ENCODE measurements at regions not wholly inside any gene's neighbourhood (a gene's known extent, or its start where the extent isn't known, plus 50 kb on each side); places are given as distances from the start of the nearest gene placed in this dataset.
"Not testable (repeated sequence)": the region's sequence is repeated elsewhere in the genome, so short reads cannot be mapped to it uniquely, and the experiment has no call there.

- FAIRE-seq (no peak), DNase-seq (ENCODE audit: insufficient read length, low spot score) (no peak)
- TF ChIP-seq POU2F2 (IDR thresholded peaks at IDR 0.05; ENCODE audit: low read depth, low read length) (no peak), PAX5 (IDR thresholded peaks at IDR 0.05; ENCODE audit: insufficient read depth, low read length, severe bottlenecking) (no peak), TAF1 (IDR thresholded peaks at IDR 0.05; ENCODE audit: low read depth, low read length) (no peak), POLR2A (IDR thresholded peaks at IDR 0.05; ENCODE audit: low read depth, low read length) (no peak), POLR2AphosphoS5 (IDR thresholded peaks at IDR 0.05; ENCODE audit: low read depth, low read length) (no peak), SPI1 (IDR thresholded peaks at IDR 0.05; ENCODE audit: low read depth, low read length) (no peak)
Observed at GRCh38 chr12:131239384-131240094, 285.8 kb downstream of the ADGRD1 start.

- no peak for FAIRE-seq
- TF ChIP-seq POLR2A (IDR thresholded peaks at IDR 0.05; ENCODE audit: low read depth, low read length), result no peak
- TF ChIP-seq POU2F2 (IDR thresholded peaks at IDR 0.05; ENCODE audit: low read depth, low read length), result no peak
- no peak for TF ChIP-seq SPI1 (IDR thresholded peaks at IDR 0.05; ENCODE audit: low read depth, low read length)
- no peak for TF ChIP-seq PAX5 (IDR thresholded peaks at IDR 0.05; ENCODE audit: insufficient read depth, low read length, severe bottlenecking)
- no peak for TF ChIP-seq POLR2AphosphoS5 (IDR thresholded peaks at IDR 0.05; ENCODE audit: low read depth, low read length)
- DNase-seq (ENCODE audit: insufficient read length, low spot score), result no peak
Observed at GRCh38 chr12:131241517-131241916, 287.8 kb downstream of the ADGRD1 start.

- no peak for FAIRE-seq
- TF ChIP-seq SPI1 (IDR thresholded peaks at IDR 0.05; ENCODE audit: low read depth, low read length), result no peak
- TF ChIP-seq POLR2A (IDR thresholded peaks at IDR 0.05; ENCODE audit: low read depth, low read length), result no peak
- no peak for TF ChIP-seq POLR2AphosphoS5 (IDR thresholded peaks at IDR 0.05; ENCODE audit: low read depth, low read length)
- no peak for TF ChIP-seq POU2F2 (IDR thresholded peaks at IDR 0.05; ENCODE audit: low read depth, low read length)
- no peak for TF ChIP-seq TAF1 (IDR thresholded peaks at IDR 0.05; ENCODE audit: low read depth, low read length)
- no peak for DNase-seq (ENCODE audit: insufficient read length, low spot score)
Observed at GRCh38 chr12:131242741-131243496, 289.2 kb downstream of the ADGRD1 start.

GRCh38 chr12:131244157-131244688, 290.5 kb downstream of the ADGRD1 start:
- not testable (repeated sequence) for FAIRE-seq; DNase-seq (ENCODE audit: insufficient read length, low spot score)

- FAIRE-seq; DNase-seq (ENCODE audit: insufficient read length, low spot score): not testable (repeated sequence)
Observed at GRCh38 chr12:131245161-131245560, 291.5 kb downstream of the ADGRD1 start.

- TF ChIP-seq TAF1 (IDR thresholded peaks at IDR 0.05; ENCODE audit: low read depth, low read length), result no peak
- no peak for TF ChIP-seq SPI1 (IDR thresholded peaks at IDR 0.05; ENCODE audit: low read depth, low read length)
- TF ChIP-seq POLR2A (IDR thresholded peaks at IDR 0.05; ENCODE audit: low read depth, low read length), result no peak
- no peak for TF ChIP-seq POLR2AphosphoS5 (IDR thresholded peaks at IDR 0.05; ENCODE audit: low read depth, low read length)
- TF ChIP-seq POU2F2 (IDR thresholded peaks at IDR 0.05; ENCODE audit: low read depth, low read length), result no peak
- no peak for TF ChIP-seq PAX5 (IDR thresholded peaks at IDR 0.05; ENCODE audit: insufficient read depth, low read length, severe bottlenecking)
- DNase-seq (ENCODE audit: insufficient read length, low spot score) (no peak), FAIRE-seq (no peak)
Observed at GRCh38 chr12:131245564-131246355, 292.1 kb downstream of the ADGRD1 start.

- FAIRE-seq; DNase-seq (ENCODE audit: insufficient read length, low spot score): not testable (repeated sequence)
Observed at GRCh38 chr12:131247026-131247725, 293.5 kb downstream of the ADGRD1 start.

- DNase-seq (ENCODE audit: insufficient read length, low spot score); FAIRE-seq: not testable (repeated sequence)
Observed at GRCh38 chr12:131247875-131248274, 294.2 kb downstream of the ADGRD1 start.

GRCh38 chr12:131249246-131250027, 295.7 kb downstream of the ADGRD1 start:
- TF ChIP-seq TAF1 (IDR thresholded peaks at IDR 0.05; ENCODE audit: low read depth, low read length), result no peak
- no peak for TF ChIP-seq POU2F2 (IDR thresholded peaks at IDR 0.05; ENCODE audit: low read depth, low read length)
- TF ChIP-seq PAX5 (IDR thresholded peaks at IDR 0.05; ENCODE audit: insufficient read depth, low read length, severe bottlenecking), result no peak
- no peak for FAIRE-seq
- DNase-seq (ENCODE audit: insufficient read length, low spot score), result no peak

Data from GM12891 (cell line).